ENCODE measurements at regions not wholly inside any gene's neighbourhood (a gene's known extent, or its start where the extent isn't known, plus 50 kb on each side); places are given as distances from the start of the nearest gene placed in this dataset.

GRCh38 chr17:13398091-13398490 lies 203.6 kb downstream of the HS3ST3A1 start:
- Histone ChIP-seq H3K27me3 (ENCODE audit: control insufficient read depth in 2 of 2, insufficient read depth in 2 of 2, low read length in 2 of 2) (no peaks in the 10 kb centered on the region), H3K79me2 (ENCODE audit: control insufficient read depth, insufficient read depth, low read length) (no peaks in the 10 kb centered on the region), H3K9ac (replicated peaks; ENCODE audit: extremely low read depth, insufficient read depth, low read length) (no peak overlapping the region), H3K9me1 (replicated peaks; ENCODE audit: control insufficient read depth, extremely low read depth, insufficient read depth, low read length) (no peaks in the 10 kb centered on the region), H3K27ac (ENCODE audit: insufficient read depth, low read depth, low read length) (no peak overlapping the region), H3K9me3 (replicated peaks; ENCODE audit: control insufficient read depth, insufficient read depth, low read length) (peaks cover 12% of the 10 kb centered on the region), H3K4me3 (replicated peaks in 1 of 3; ENCODE audit: insufficient read depth in 1 of 3, low read depth in 1 of 3, low read length in 3 of 3) (no peak overlapping the region), H3K36me3 (ENCODE audit: control insufficient read depth in 2 of 2, extremely low read depth in 1 of 2, insufficient read depth in 2 of 2, low read length in 2 of 2) (no peaks in the 10 kb centered on the region), H3K4me2 (ENCODE audit: insufficient read depth, low read length) (no peak overlapping the region), H2AFZ (ENCODE audit: low read depth, low read length) (no peak overlapping the region), H4K20me1 (replicated peaks; ENCODE audit: control insufficient read depth, extremely low read depth, insufficient read depth, low read length) (no peaks in the 10 kb centered on the region), H3K4me1 (ENCODE audit: control insufficient read depth, extremely low read depth, insufficient read depth, low read length) (no peaks in the 10 kb centered on the region)
- FAIRE-seq (no peak), DNase-seq (ENCODE audit: low read depth, low spot score) (no peak)
- ChIA-PET CTCF (no interaction called here), POLR2A (no interaction called here)
- intact Hi-C loops (cut with micrococcal nuclease) (no loop called here), dilution Hi-C loops (cut with MboI; ENCODE audit: extremely low pct_ligation_motif_present, low sequenced_read_pairs) (no loop called here)
- TF ChIP-seq MYC (IDR thresholded peaks at IDR 0.05; ENCODE audit: low read depth, low read length) (no peak), MAX (IDR thresholded peaks at IDR 0.05; ENCODE audit: insufficient read depth, insufficient read length) (no peak), POLR2A (IDR thresholded peaks at IDR 0.05; ENCODE audit: low read depth, low read length) (no peak), EZH2 (IDR thresholded peaks at IDR 0.05; ENCODE audit: borderline replicate concordance, low read depth, low read length, severe bottlenecking) (no peak), JUN (IDR thresholded peaks at IDR 0.05; ENCODE audit: borderline replicate concordance, insufficient read depth, insufficient read length, low read depth) (no peak), POLR2AphosphoS5 (IDR thresholded peaks at IDR 0.05; ENCODE audit: insufficient read depth, low read depth, low read length) (no peak), FOS (IDR thresholded peaks at IDR 0.05; ENCODE audit: borderline replicate concordance, insufficient read depth, low read length) (no peak), GATA2 (IDR thresholded peaks at IDR 0.05; ENCODE audit: insufficient read depth, insufficient read length, low read depth, low read length) (no peak)
- TF ChIP-seq, protein P1, sequence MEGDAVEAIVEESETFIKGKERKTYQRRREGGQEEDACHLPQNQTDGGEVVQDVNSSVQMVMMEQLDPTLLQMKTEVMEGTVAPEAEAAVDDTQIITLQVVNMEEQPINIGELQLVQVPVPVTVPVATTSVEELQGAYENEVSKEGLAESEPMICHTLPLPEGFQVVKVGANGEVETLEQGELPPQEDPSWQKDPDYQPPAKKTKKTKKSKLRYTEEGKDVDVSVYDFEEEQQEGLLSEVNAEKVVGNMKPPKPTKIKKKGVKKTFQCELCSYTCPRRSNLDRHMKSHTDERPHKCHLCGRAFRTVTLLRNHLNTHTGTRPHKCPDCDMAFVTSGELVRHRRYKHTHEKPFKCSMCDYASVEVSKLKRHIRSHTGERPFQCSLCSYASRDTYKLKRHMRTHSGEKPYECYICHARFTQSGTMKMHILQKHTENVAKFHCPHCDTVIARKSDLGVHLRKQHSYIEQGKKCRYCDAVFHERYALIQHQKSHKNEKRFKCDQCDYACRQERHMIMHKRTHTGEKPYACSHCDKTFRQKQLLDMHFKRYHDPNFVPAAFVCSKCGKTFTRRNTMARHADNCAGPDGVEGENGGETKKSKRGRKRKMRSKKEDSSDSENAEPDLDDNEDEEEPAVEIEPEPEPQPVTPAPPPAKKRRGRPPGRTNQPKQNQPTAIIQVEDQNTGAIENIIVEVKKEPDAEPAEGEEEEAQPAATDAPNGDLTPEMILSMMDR (IDR thresholded peaks at IDR 0.05; ENCODE audit: extremely low read depth in 1 of 2, insufficient read depth in 1 of 2, low read depth in 1 of 2, low read length in 2 of 2): no peak
- BruUV-seq (replicated peaks): no TSS peak

All from endothelial cell of umbilical vein (primary cell).